HG02588 (cell line): ENCODE measurements at regions not wholly inside any gene's neighbourhood (a gene's known extent, or its start where the extent isn't known, plus 50 kb on each side); places are given as distances from the start of the nearest gene placed in this dataset.
"Not testable (repeated sequence)": the region's sequence is repeated elsewhere in the genome, so short reads cannot be mapped to it uniquely, and the experiment has no call there.

Experiments
- ATAC-seq: cut with Tn5 transposase; IDR thresholded peaks from one replicate; pipeline ENCODE4 v1.9.1; 2021; ENCODE audit warnings: mild to moderate bottlenecking, moderate library complexity; ENCODE audit not compliant: unreplicated experiment

DNA sequence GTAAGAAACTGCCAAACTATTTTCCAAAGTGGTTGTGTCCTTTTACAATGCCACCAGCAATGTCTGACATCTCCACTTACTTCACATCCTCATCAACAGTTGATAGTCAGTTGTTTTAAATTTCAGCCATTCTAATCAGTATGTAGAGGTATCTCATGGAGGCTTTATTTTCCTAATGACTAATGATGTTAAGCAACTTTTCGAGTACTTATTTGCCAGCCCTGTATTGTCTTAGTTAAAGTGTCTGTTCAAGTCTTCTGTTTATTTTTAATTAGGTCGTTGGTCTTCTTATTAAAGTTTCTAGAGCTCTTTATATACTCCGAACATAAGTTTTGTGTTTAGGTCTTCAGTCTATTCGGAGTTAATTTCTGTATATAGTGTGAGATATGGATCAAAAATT, 54.9 kb upstream of the NBPF12 start:
- ATAC-seq, result not testable (repeated sequence)

DNA sequence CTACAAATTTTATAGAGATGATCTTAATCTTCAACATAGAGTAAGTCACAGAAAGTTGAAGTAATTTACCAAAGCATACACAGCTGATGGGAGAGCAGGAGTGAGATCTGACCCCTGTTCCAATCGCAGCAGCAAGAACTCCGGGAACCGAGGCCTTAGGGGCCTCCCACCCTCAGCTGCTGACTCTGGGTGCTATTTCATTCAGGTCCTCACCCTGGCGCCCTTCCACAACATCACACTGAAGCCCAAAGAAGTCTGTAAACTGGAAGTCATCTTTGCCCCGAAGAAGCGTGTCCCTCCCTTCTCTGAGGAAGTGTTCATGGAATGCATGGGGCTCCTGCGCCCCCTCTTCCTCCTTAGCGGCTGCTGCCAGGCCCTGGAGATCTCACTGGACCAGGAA, 57.0 kb upstream of the NBPF12 start:
- ATAC-seq, result not testable (repeated sequence)

DNA sequence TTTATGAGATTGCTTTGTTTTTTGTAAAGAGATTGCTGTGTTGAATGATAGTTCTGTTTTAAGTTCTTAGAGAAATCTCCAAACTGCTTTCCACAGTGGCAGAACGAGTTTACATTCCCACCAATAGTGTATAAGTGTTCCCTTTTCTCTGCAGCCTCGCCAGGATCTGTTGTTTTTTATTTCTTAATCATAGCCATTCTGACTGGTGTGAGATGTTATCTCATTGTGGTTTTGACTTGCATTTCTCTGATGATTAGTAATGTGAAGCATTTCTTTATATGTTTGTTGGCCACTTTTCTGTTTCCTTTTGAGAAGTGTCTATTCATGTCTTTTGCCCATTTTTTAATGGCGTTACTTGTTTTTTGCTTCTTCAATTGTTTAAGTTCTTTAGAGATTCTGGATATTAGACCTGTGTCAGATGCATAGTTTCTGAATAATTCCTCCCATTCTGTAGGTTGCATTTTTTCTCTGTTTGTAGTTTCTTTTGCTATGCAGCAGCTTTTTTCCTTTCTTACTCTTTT, 74.3 kb upstream of the NBPF12 start:
- ATAC-seq, result not testable (repeated sequence)

GRCh38 chr1:146853147-146853546, 85.0 kb upstream of the NBPF12 start:
- not testable (repeated sequence) for ATAC-seq

DNA sequence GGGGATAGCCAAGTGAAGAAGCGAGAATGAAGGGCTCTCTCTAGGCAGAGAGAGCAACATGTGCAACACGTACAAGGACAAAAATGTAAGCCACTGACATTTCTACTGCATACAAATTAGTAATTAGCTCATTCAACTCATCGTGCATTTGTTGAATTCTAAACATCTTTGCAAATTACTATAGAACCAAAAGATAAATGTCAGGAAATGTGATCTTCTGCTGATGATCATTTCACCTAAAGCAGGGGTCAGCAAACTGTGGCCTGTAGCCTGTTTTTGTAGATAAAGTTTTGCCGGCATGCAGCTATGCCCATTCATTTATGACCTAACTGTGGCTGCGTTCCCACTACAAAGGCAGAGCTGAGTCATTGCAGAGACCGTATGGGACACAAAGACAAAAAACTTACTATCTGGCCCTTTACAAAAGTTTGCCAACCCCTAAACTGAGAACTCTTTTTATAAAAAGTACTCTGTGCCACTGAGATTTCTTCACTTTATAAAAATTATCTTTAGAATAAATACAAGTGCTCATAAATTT, 87.7 kb upstream of the NBPF12 start:
- not testable (repeated sequence) for ATAC-seq

DNA sequence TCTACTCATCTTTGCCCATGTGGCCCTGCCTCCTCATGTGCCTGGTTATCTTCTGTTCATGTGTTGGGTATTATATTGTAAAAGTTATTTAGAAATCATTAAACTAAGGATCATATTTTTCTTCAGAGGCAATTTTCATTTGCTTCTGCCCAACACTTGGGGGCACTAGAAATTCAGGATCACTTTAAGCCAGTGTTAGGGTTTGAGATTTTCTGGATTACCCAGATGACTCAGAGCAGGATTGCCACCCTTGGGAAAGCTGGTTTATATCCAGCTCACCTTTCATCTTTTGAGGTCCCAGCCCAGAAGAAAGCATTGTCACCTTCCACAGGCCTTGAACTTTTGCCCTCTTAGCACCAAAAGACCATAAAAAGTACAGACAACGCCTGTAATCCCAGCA, 99.4 kb upstream of the NBPF12 start:
- ATAC-seq, result not testable (repeated sequence)

DNA sequence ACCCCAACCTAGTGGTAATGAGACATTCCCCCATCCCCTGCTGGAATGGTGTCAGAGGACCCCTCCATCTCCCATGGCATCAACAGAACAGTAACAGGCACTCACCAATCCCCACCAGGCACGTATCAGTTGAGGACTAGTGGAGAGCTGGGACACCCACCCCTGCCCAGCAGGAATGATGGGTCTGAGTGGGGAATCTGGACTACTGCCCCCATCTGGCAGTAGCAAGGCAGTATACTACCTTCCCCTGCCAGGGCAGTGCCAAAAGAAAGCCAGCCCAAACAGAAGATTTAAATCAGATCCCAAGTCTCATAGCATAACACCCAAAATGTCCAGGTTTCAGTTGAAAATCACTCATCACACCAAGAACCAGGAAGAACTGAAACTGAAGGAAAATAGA, 111.2 kb upstream of the NBPF12 start:
- ATAC-seq, result not testable (repeated sequence)

DNA sequence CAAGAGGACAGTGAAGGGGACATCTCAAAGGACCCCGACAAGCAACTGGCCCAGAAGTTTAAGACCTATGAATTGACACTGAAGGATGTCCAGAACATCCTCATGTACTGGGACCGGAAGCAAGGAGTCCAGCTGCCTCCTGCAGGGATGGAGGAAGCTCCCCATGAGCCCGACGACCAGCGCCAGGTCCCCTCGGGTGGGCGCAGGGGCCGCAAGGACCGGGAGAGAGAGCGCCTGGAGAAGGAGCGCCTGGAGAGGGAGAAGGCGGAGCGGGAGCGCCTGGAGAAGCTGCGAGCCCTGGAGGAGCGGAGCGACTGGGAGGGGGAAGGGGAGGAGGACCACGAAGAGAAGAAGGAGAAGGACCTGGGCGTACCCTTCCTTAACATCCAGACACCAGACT, 143.9 kb upstream of the NBPF12 start:
- ATAC-seq, result not testable (repeated sequence)

- ATAC-seq, result not testable (repeated sequence)
These were observed 145.4 kb upstream of the NBPF12 start for GRCh38 chr1:146792725-146793124.

GRCh38 chr1:146784212-146784940, 153.7 kb upstream of the NBPF12 start:
- not testable (repeated sequence) for ATAC-seq

GRCh38 chr1:146781235-146781634, 156.9 kb upstream of the NBPF12 start:
- ATAC-seq, result not testable (repeated sequence)

DNA sequence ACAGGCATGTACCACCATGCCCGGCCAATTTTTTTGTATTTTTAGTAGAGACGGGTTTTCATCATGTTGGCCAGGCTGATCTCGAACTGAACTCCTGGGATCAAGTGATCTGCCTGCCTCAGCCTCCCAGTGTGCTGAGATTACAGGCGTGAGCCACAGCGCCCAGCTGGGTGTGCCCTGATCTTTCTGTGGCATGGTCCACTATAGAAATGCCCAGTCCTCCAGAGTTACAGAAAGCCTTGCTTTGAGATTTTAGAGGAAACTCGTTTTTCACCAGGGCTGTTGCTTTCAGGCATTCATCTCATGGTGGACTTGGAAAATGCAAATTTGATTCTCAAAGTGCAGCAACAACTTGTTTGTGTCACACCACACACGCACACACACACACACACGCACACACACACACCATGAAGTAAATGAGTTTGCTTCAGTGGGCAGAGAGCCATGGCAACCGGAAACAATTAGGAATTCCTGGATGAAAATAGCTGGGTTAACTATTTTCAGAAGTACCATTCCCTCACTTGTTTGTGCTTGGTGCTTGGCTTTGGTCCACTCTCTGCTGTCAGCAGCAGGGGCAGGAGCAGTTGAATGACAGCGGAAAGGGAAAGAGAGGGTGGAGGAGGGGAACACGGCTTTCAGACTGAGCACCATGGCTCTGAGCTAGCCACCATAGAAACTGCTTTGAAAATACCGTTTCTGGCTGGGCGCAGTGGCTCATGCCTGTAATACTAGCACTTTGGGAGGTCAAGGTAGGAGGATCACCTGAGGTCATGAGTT, 160.1 kb upstream of the NBPF12 start:
- not testable (repeated sequence) for ATAC-seq

GRCh38 chr1:146774988-146775387, 163.1 kb upstream of the NBPF12 start:
- ATAC-seq, result not testable (repeated sequence)

GRCh38 chr1:146774271-146774670, 163.9 kb upstream of the NBPF12 start:
- not testable (repeated sequence) for ATAC-seq

GRCh38 chr1:146771409-146771808, 166.7 kb upstream of the NBPF12 start:
- ATAC-seq, result not testable (repeated sequence)

- ATAC-seq, result not testable (repeated sequence)
These were observed 167.1 kb upstream of the NBPF12 start for GRCh38 chr1:146770998-146771397.

DNA sequence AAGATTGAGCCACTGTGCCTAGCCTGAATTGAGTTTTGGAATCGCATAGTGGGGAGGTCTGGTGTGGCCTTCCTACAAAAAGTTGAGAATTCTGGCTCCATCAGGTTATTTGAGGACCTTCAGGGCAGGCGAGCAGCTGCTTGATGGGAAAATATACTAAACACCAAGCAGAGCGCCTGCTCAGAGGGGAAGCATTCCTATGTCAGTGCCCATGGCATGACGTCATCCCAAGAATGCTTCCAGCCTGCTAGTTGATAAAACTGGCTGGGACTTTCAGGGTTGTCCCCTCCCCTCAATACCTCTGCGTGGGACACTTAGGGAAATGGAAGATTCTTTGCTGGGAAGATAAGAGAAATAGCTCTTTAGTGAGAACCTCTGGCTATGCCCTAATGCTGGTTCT, 174.9 kb upstream of the NBPF12 start:
- ATAC-seq, result not testable (repeated sequence)

DNA sequence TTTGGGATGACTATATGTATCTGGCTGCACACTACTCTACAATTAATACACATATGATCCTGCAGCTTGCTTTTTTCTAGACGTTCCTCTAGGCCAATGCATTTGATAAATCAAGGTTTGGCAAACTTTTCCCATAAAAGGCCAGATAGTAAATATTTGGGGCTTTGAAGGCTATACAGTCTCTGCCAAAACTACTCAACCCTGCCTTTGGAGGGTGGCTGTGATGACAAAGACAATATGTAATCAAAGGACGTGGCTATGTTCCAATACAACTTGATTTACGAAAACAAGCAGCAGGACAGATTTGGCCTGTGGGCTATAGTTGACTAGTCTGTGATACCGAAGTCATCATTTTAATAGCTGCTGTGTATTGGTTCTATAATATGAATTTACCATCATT, 181.3 kb upstream of the NBPF12 start:
- ATAC-seq, result not testable (repeated sequence)

DNA sequence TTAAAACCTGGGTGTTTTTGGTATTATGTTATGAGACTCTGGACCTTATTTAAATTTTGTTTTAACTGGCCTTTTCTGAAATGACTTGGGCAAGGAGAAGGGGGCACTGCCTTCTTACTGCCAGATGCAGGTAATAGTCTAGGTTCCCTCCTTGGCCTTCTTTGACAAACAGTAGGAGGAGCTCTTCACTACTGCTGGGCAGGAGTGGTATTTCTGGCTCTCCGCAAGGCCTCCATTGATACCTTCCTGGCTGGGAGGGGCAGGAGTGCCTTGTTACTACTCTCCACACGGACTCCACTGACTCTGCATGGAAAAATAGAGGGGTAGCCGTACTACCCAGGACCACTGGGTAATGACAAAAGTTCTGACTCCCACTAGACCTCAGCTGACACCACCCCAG, 189.4 kb upstream of the NBPF12 start:
- not testable (repeated sequence) for ATAC-seq

GRCh38 chr1:146731981-146732680, 206.0 kb upstream of the NBPF12 start:
- ATAC-seq, result not testable (repeated sequence)
